ENCODE measurements at regions not wholly inside any gene's neighbourhood (a gene's known extent, or its start where the extent isn't known, plus 50 kb on each side); places are given as distances from the start of the nearest gene placed in this dataset.

GRCh38 chr6:93008375-93008774 lies 411.0 kb downstream of the EPHA7 start:
- no peaks in the 10 kb centered on the region for H3K27me3 ChIP-seq (ENCODE audit: control insufficient read depth, insufficient read depth, low read length)
- no peaks in the 10 kb centered on the region for H3K9me3 ChIP-seq (ENCODE audit: control insufficient read depth, insufficient read depth, low read depth, low read length)
- no peaks in the 10 kb centered on the region for H3K36me3 ChIP-seq (ENCODE audit: control insufficient read depth, insufficient read depth, low read length)
- no peak overlapping the region for H3K4me2 ChIP-seq (ENCODE audit: extremely low read depth, insufficient read depth, low read length)
- no peaks in the 10 kb centered on the region for H3K4me1 ChIP-seq (ENCODE audit: control insufficient read depth, extremely low read depth, insufficient read depth, low read length)
- no peak overlapping the region for H2AFZ ChIP-seq (ENCODE audit: low read length)
- TF ChIP-seq CTCF (conservative IDR thresholded peaks at IDR 0.05 in 1 of 2, IDR thresholded peaks at IDR 0.05 in 1 of 2; ENCODE audit: low read depth in 1 of 2, low read length in 2 of 2) (no peak), EZH2 (IDR thresholded peaks at IDR 0.05; ENCODE audit: low read length, missing control alignments) (no peak)
- H4K20me1 ChIP-seq (ENCODE audit: control insufficient read depth, extremely low read depth, insufficient read depth, low read length) = no peaks in the 10 kb centered on the region
- no peak overlapping the region for H3K9ac ChIP-seq (ENCODE audit: insufficient read depth, low read length)
- no peaks in the 10 kb centered on the region for H3K79me2 ChIP-seq (ENCODE audit: control insufficient read depth, insufficient read depth, low read length)
- no peak for DNase-seq (ENCODE audit: low read depth in 2 of 2)
- no peak overlapping the region for H3K27ac ChIP-seq (ENCODE audit: insufficient read depth, low read length)
- H3K4me3 ChIP-seq (replicated peaks in 1 of 4; ENCODE audit: control extremely low read depth in 1 of 4, insufficient read depth in 1 of 4, low read depth in 3 of 4, low read length in 4 of 4) = no peak overlapping the region

- Histone ChIP-seq H3K27me3 (ENCODE audit: control insufficient read depth, insufficient read depth, low read length) (no peaks in the 10 kb centered on the region), H3K36me3 (ENCODE audit: control insufficient read depth, insufficient read depth, low read length) (no peaks in the 10 kb centered on the region), H3K79me2 (ENCODE audit: control insufficient read depth, insufficient read depth, low read length) (no peaks in the 10 kb centered on the region), H3K4me1 (ENCODE audit: control insufficient read depth, extremely low read depth, insufficient read depth, low read length) (no peaks in the 10 kb centered on the region), H3K27ac (ENCODE audit: insufficient read depth, low read length) (no peak overlapping the region), H2AFZ (ENCODE audit: low read length) (no peak overlapping the region), H3K9ac (ENCODE audit: insufficient read depth, low read length) (no peak overlapping the region), H4K20me1 (ENCODE audit: control insufficient read depth, extremely low read depth, insufficient read depth, low read length) (no peaks in the 10 kb centered on the region), H3K9me3 (ENCODE audit: control insufficient read depth, insufficient read depth, low read depth, low read length) (no peaks in the 10 kb centered on the region), H3K4me2 (ENCODE audit: extremely low read depth, insufficient read depth, low read length) (no peak overlapping the region), H3K4me3 (replicated peaks in 1 of 4; ENCODE audit: control extremely low read depth in 1 of 4, insufficient read depth in 1 of 4, low read depth in 3 of 4, low read length in 4 of 4) (no peak overlapping the region)
- TF ChIP-seq EZH2 (IDR thresholded peaks at IDR 0.05; ENCODE audit: low read length, missing control alignments) (no peak), CTCF (conservative IDR thresholded peaks at IDR 0.05 in 1 of 2, IDR thresholded peaks at IDR 0.05 in 1 of 2; ENCODE audit: low read depth in 1 of 2, low read length in 2 of 2) (no peak)
- peak; percentile 27 to 37 for DNase-seq (ENCODE audit: low read depth in 2 of 2)
Measured at GRCh38 chr6:92989656-92990055, 429.7 kb downstream of the EPHA7 start.

- Histone ChIP-seq H3K9me3 (ENCODE audit: control insufficient read depth, insufficient read depth, low read depth, low read length) (no peaks in the 10 kb centered on the region), H3K4me2 (ENCODE audit: extremely low read depth, insufficient read depth, low read length) (no peak overlapping the region), H3K9ac (ENCODE audit: insufficient read depth, low read length) (no peak overlapping the region), H3K4me1 (ENCODE audit: control insufficient read depth, extremely low read depth, insufficient read depth, low read length) (no peaks in the 10 kb centered on the region), H3K27ac (ENCODE audit: insufficient read depth, low read length) (no peak overlapping the region), H3K79me2 (ENCODE audit: control insufficient read depth, insufficient read depth, low read length) (no peaks in the 10 kb centered on the region), H3K4me3 (replicated peaks in 1 of 4; ENCODE audit: control extremely low read depth in 1 of 4, insufficient read depth in 1 of 4, low read depth in 3 of 4, low read length in 4 of 4) (no peak overlapping the region), H3K27me3 (ENCODE audit: control insufficient read depth, insufficient read depth, low read length) (no peaks in the 10 kb centered on the region), H2AFZ (ENCODE audit: low read length) (no peak overlapping the region), H3K36me3 (ENCODE audit: control insufficient read depth, insufficient read depth, low read length) (no peaks in the 10 kb centered on the region), H4K20me1 (ENCODE audit: control insufficient read depth, extremely low read depth, insufficient read depth, low read length) (no peaks in the 10 kb centered on the region)
- TF ChIP-seq CTCF (conservative IDR thresholded peaks at IDR 0.05 in 1 of 2, IDR thresholded peaks at IDR 0.05 in 1 of 2; ENCODE audit: low read depth in 1 of 2, low read length in 2 of 2) (no peak), EZH2 (IDR thresholded peaks at IDR 0.05; ENCODE audit: low read length, missing control alignments) (no peak)
- peak; percentile 14 to 19 for DNase-seq (ENCODE audit: low read depth in 2 of 2)
Measured at GRCh38 chr6:92979281-92979680, 440.1 kb downstream of the EPHA7 start.

Data from fibroblast of lung (primary cell).